ENCODE measurements at regions not wholly inside any gene's neighbourhood (a gene's known extent, or its start where the extent isn't known, plus 50 kb on each side); places are given as distances from the start of the nearest gene placed in this dataset.

GRCh38 chr6:95318137-95318536 is 259.2 kb upstream of the MANEA start:
- DNase-seq (ENCODE audit: low spot score), result no peak
- intact Hi-C loops (cut with DNase I), result no loop called here

- DNase-seq (ENCODE audit: low spot score), result no peak
- intact Hi-C loops (cut with DNase I), result no loop called here
These were observed 256.2 kb upstream of the MANEA start for GRCh38 chr6:95321126-95321525.

DNA sequence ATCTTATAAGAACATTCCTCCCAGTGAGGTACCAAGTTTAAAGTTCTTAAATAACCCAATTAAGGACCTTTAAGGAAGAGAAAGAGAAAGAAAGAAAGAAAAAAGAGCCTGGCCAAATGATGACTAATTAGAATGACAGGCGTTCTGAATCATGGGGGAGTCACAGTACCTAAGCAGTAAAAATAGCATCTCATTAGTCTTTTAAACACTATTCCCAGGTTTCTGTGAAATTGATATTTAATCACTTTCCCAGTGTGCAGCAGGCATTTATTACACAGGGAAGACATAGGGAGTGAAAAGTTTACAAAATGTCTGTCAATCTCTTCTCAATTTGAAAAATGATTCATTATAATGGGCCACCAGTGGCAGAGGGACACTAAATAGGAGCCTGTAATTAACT is 251.4 kb upstream of the MANEA start:
- no peak for DNase-seq (ENCODE audit: low spot score)
- intact Hi-C loops (cut with DNase I), result no loop called here

DNA sequence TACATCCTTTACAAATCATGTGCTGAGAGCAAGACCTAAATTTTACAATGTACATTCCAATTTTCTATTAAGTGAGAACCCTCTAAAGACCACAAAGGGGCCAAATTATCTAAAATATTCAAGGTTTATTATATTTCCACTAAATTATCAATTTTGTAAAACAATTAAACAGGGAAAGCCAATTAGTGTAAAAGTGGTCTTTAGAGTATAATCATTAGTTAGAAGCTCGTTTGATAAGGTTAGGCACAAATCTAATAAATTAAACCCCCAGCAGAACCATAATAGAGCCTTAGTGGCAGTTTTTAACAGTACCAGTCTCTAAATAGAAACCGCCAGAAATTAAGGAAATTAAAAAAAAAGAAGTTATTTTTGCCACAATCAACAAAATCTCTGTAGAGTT is 249.1 kb upstream of the MANEA start:
- intact Hi-C loops (cut with DNase I), result no loop called here
- DNase-seq (ENCODE audit: low spot score), result no peak

- intact Hi-C loops (cut with DNase I), result no loop called here
- DNase-seq (ENCODE audit: low spot score), result no peak
These were observed 225.1 kb upstream of the MANEA start for GRCh38 chr6:95352064-95352795.

DNA sequence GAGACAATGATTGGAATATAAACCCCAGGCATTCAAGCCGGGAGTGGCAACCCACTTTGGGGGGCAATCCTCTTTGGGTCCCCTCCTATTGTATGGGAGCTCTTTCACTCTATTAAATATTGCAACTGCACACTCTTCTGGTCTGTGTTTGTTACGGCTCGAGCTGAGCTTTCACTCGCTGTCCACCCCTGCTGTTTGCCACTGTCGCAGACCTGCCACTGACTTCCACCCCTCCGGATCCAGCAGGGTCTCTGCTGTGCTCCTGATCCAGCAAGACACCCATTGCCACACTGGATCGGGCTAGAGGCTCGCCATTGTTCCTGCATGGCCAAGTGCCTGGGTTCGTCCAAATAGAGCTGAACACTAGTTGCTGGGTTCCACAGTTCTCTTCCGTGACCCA is 222.8 kb upstream of the MANEA start:
- no peak for DNase-seq (ENCODE audit: low spot score)
- intact Hi-C loops (cut with DNase I), result no loop called here

GRCh38 chr6:95357380-95358020 is 219.8 kb upstream of the MANEA start:
- no peak for DNase-seq (ENCODE audit: low spot score)
- intact Hi-C loops (cut with DNase I), result no loop called here

GRCh38 chr6:95364016-95364604 is 213.2 kb upstream of the MANEA start:
- no peak for DNase-seq (ENCODE audit: low spot score)
- intact Hi-C loops (cut with DNase I), result no loop called here

DNA sequence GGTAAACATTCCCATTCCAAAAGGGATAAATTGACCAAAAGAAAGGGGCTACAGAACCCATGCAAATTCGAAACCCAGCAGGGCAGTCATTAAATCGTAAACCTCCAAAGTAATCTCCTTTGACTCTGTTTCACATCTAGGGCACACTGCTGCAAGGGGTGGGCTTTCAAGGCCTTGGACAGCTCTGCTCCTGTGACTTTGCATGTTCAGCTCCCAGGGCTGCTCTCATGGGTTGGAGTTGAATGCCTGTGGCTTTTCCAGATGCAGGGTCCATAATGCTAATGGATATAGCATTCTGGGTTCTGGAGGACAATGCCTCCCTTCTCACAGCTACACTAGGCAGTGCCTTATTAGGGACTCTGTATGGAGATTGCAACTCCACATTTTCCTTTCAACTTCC is 211.9 kb upstream of the MANEA start:
- intact Hi-C loops (cut with DNase I), result no loop called here
- no peak for DNase-seq (ENCODE audit: low spot score)

- DNase-seq (ENCODE audit: low spot score), result no peak
- intact Hi-C loops (cut with DNase I), result no loop called here
These were observed 210.9 kb upstream of the MANEA start for GRCh38 chr6:95366414-95366813.

DNA sequence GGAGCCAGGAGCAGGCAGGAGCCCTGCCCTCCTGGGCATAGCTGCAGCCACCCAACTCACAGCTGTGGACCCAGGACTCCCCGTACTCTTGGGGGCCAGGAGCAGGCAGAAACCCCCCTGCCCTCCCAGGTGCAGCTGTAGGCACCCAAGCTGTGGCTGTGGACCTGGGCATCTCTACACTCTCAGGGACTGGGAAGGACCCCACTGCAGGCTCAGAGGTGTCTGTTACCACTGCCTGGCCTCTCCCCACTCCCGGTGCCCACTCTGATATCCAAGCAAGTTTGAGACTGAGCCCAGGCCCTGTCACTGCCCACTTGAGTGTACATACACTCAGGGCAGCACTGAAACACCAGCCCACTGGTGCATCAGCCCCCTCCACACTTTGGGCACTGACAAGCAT is 193.5 kb upstream of the MANEA start:
- no peak for DNase-seq (ENCODE audit: low spot score)
- intact Hi-C loops (cut with DNase I), result no loop called here

DNA sequence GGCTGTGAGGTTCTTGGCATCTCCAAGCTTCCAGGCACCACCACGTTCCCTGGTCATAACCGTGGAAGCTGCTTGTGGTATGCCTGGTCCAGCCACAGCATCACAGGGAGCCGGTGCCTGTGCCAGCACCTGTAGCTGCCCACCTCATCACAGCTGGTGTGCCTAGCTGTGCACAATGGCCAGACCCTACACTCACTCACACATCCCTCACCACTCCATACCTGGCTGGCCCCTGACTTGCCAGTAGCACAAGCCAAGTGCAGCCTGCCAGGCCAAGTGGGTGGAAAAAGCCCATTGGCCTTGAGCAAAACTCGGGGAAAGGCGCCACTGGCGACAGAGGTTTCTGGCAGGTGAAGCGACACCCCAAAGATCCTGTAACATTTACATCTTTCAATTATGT is 192.3 kb upstream of the MANEA start:
- no peak for DNase-seq (ENCODE audit: low spot score)
- intact Hi-C loops (cut with DNase I), result no loop called here

DNA sequence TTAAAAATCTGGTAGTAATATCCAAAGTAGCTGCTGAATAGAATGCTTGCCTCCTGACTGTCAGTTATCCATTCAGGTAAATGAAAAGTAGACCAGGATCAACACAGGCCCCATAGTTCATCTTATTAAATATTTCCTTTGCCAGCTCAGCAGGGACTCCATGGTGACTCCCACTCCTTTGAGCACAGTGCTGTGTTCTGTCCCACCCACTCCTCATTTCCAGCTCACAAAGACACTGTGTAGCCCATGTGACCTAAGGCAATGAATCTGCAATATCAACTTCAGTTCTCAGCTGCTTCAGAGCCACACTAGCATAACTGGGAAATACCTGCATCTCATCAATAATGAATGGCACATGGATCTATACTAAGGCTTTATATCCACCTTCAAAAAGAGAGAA is 189.5 kb upstream of the MANEA start:
- intact Hi-C loops (cut with DNase I), result no loop called here
- DNase-seq (ENCODE audit: low spot score), result no peak

DNA sequence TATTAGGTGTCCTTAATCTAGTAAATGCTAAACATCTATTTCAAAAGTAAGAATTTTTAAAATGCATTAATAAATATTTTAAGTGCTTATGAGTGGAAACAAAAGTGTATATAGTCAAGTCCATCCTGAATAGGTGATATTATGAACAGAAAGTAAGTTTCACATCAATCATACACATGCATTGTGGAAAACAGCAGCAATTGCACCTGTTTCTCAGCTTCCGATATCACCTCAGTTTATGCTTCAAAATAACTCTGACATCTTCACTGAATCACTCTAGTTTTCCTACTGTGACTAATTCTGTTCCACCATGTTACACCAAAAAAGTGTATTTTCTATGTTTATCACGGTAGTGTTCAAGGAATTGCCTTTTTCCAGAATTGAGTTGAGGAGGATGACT is 172.6 kb upstream of the MANEA start:
- intact Hi-C loops (cut with DNase I), result no loop called here
- no peak for DNase-seq (ENCODE audit: low spot score)

GRCh38 chr6:95408111-95408510 is 169.2 kb upstream of the MANEA start:
- no peak for DNase-seq (ENCODE audit: low spot score)
- intact Hi-C loops (cut with DNase I), result no loop called here

DNA sequence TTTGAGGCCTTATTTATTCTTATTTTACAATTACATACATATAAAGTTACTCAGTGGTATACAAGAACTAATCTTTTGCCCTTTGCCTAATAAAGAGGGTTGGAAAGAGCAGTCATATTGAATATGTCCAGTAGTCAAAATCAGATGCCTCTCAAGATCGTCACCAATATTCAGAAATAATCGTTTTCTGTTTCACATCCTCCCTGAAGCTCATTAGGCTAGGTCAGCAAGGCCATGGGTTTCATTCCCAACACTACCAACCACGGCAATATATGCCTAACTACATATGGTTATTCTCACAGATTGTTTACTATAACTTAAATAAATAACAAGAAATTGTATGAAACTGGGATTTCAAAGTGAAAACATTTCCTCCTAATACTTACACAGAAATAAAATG is 167.2 kb upstream of the MANEA start:
- intact Hi-C loops (cut with DNase I), result no loop called here
- DNase-seq (ENCODE audit: low spot score), result no peak

GRCh38 chr6:95413789-95414188 is 163.5 kb upstream of the MANEA start:
- no peak for DNase-seq (ENCODE audit: low spot score)
- intact Hi-C loops (cut with DNase I), result no loop called here

GRCh38 chr6:95417856-95418255 is 159.5 kb upstream of the MANEA start:
- no peak for DNase-seq (ENCODE audit: low spot score)
- intact Hi-C loops (cut with DNase I), result no loop called here

DNA sequence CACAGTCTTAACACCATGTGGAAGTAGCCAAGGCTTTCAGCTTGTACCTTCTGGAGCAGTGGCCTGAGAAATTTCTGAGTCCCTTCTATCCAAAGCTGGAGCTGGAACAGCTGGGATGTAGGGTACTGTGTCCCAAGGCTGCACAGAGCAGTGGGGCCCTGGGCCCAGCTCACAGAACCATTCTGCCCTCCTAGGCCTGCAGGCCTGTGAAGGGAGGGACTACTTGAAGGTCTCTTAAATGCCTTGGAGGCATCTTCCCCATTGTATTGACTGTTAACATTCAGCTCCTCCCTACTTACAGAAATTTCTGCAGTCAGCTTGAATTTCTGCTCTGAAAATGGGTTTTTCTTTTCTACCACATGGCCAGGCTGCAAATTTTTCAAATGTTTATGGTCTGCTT is 156.5 kb upstream of the MANEA start:
- intact Hi-C loops (cut with DNase I), result no loop called here
- no peak for DNase-seq (ENCODE audit: low spot score)

- intact Hi-C loops (cut with DNase I), result no loop called here
- DNase-seq (ENCODE audit: low spot score), result no peak
These were observed 154.0 kb upstream of the MANEA start for GRCh38 chr6:95423331-95423730.

DNA sequence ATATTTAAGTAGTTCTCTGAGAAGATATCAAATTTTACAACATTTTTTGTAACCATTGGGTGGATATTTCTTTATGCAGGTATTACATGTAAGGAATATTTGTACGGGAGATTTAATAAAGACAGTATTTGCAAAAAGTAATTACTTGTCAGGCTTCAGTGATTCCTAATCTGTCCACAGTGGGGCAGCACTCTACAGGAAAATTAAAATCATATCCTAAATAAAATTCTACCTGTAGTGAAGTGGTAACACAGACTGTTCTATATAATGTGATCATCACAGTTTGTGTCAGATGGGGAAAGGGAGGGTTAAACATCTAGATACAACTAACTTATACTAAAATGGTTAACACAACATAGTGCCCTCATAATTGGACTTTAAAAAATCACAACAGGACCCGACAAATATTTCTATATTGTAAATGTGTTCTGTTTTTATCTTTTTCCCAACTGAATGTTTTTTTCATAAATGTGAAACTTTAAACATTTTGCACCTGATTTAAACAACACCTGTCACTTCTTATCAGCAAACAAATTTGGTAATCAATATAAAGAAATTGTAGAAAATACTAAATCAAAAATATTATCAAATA is 145.6 kb upstream of the MANEA start:
- intact Hi-C loops (cut with DNase I), result loop anchor here (5.0 kb wide), 1 partner anchor 436 kb away; no protein-coding TSS in a partner anchor
- no peak for DNase-seq (ENCODE audit: low spot score)

All from cardiac septum (tissue), 1 donor.